ENCODE measurements at regions not wholly inside any gene's neighbourhood (a gene's known extent, or its start where the extent isn't known, plus 50 kb on each side); places are given as distances from the start of the nearest gene placed in this dataset.
"Not testable (repeated sequence)": the region's sequence is repeated elsewhere in the genome, so short reads cannot be mapped to it uniquely, and the experiment has no call there.

- H3K27me3 Mint-ChIP-seq, result no peaks in the 10 kb centered on the region
- H3K27ac Mint-ChIP-seq, result no peak overlapping the region
- no peak for DNase-seq
- H3K9me3 Mint-ChIP-seq, result peaks cover 0 to 7% of the 10 kb centered on the region in 2 donors
- no peak for ATAC-seq
- H3K4me1 Mint-ChIP-seq, result no peaks in the 10 kb centered on the region
- no peak overlapping the region for H3K4me3 Mint-ChIP-seq
These were observed 142.7 kb downstream of the PLPPR4 start for GRCh38 chr1:99407018-99407417.

GRCh38 chr1:99424087-99424486 lies 159.8 kb downstream of the PLPPR4 start:
- H3K27me3 Mint-ChIP-seq, result peaks cover 22% of the 10 kb centered on the region
- H3K4me3 Mint-ChIP-seq, result no peak overlapping the region
- H3K27ac Mint-ChIP-seq, result no peak overlapping the region
- peaks cover 0 to 6% of the 10 kb centered on the region in 2 donors for H3K9me3 Mint-ChIP-seq
- no peaks in the 10 kb centered on the region for H3K4me1 Mint-ChIP-seq
- no peak for DNase-seq
- no peak for ATAC-seq

- no peak for ATAC-seq
- Mint-ChIP-seq H3K9me3 (no peaks in the 10 kb centered on the region), H3K4me3 (no peak overlapping the region), H3K4me1 (no peaks in the 10 kb centered on the region), H3K27ac (peak overlapping the region in 1 of 2 donors; percentile 16), H3K27me3 (no peaks in the 10 kb centered on the region)
- DNase-seq, result no peak
These were observed 165.5 kb downstream of the PLPPR4 start for GRCh38 chr1:99429754-99430153.

GRCh38 chr1:99438656-99439230 lies 174.5 kb downstream of the PLPPR4 start:
- no peaks in the 10 kb centered on the region for H3K9me3 Mint-ChIP-seq
- no peak for ATAC-seq
- H3K27ac Mint-ChIP-seq, result no peak overlapping the region
- peaks cover 17% of the 10 kb centered on the region for H3K4me1 Mint-ChIP-seq
- no peak for DNase-seq
- H3K4me3 Mint-ChIP-seq, result no peak overlapping the region
- peaks cover 8% of the 10 kb centered on the region for H3K27me3 Mint-ChIP-seq

- ATAC-seq (no peak), DNase-seq (no peak)
- H3K27me3 Mint-ChIP-seq, result peaks cover 8% of the 10 kb centered on the region
- H3K4me3 Mint-ChIP-seq, result no peak overlapping the region
- H3K9me3 Mint-ChIP-seq, result no peaks in the 10 kb centered on the region
- H3K27ac Mint-ChIP-seq, result no peak overlapping the region
- H3K4me1 Mint-ChIP-seq, result peaks cover 17% of the 10 kb centered on the region
These were observed 175.3 kb downstream of the PLPPR4 start for GRCh38 chr1:99439433-99440075.

GRCh38 chr1:99441299-99442095 lies 177.2 kb downstream of the PLPPR4 start:
- no peaks in the 10 kb centered on the region for H3K27me3 Mint-ChIP-seq
- ATAC-seq (peak; percentile 98), DNase-seq (peak; percentile 7 to 15)
- H3K9me3 Mint-ChIP-seq, result no peaks in the 10 kb centered on the region
- H3K27ac Mint-ChIP-seq, result peak overlapping the region in 1 of 2 donors; percentile 86
- H3K4me3 Mint-ChIP-seq, result peak overlapping the region in 1 of 2 donors; percentile 29
- peaks cover 17% of the 10 kb centered on the region for H3K4me1 Mint-ChIP-seq

- not testable (repeated sequence) for H3K4me3 Mint-ChIP-seq, H3K27me3 Mint-ChIP-seq, H3K9me3 Mint-ChIP-seq, DNase-seq, ATAC-seq, H3K27ac Mint-ChIP-seq
- H3K4me1 Mint-ChIP-seq, result peaks cover 17% of the 10 kb centered on the region
These were observed 180.1 kb downstream of the PLPPR4 start for GRCh38 chr1:99444211-99444927.

GRCh38 chr1:99445071-99445470 lies 180.8 kb downstream of the PLPPR4 start:
- Mint-ChIP-seq H3K27me3 (no peaks in the 10 kb centered on the region), H3K9me3 (no peaks in the 10 kb centered on the region), H3K4me3 (no peak overlapping the region), H3K27ac (no peak overlapping the region), H3K4me1 (peaks cover 17% of the 10 kb centered on the region)
- ATAC-seq (no peak), DNase-seq (no peak)

- DNase-seq (no peak), ATAC-seq (no peak)
- Mint-ChIP-seq H3K27me3 (no peaks in the 10 kb centered on the region), H3K9me3 (no peaks in the 10 kb centered on the region), H3K27ac (no peak overlapping the region), H3K4me3 (no peak overlapping the region), H3K4me1 (peaks cover 17% of the 10 kb centered on the region)
These were observed 181.2 kb downstream of the PLPPR4 start for GRCh38 chr1:99445486-99445885.

GRCh38 chr1:99447721-99448120 lies 183.4 kb downstream of the PLPPR4 start:
- DNase-seq, result no peak
- H3K27me3 Mint-ChIP-seq, result no peaks in the 10 kb centered on the region
- no peak overlapping the region for H3K27ac Mint-ChIP-seq
- ATAC-seq, result no peak
- H3K9me3 Mint-ChIP-seq, result no peaks in the 10 kb centered on the region
- H3K4me1 Mint-ChIP-seq, result no peaks in the 10 kb centered on the region
- H3K4me3 Mint-ChIP-seq, result no peak overlapping the region

- no peak for ATAC-seq
- no peaks in the 10 kb centered on the region for H3K9me3 Mint-ChIP-seq
- no peak overlapping the region for H3K4me3 Mint-ChIP-seq
- no peaks in the 10 kb centered on the region for H3K4me1 Mint-ChIP-seq
- H3K27me3 Mint-ChIP-seq, result peaks cover 18% of the 10 kb centered on the region
- no peak overlapping the region for H3K27ac Mint-ChIP-seq
- no peak for DNase-seq
These were observed 190.2 kb upstream of the PALMD start for GRCh38 chr1:99455760-99456159.

- Mint-ChIP-seq H3K27me3 (peaks cover 18% of the 10 kb centered on the region), H3K9me3 (no peaks in the 10 kb centered on the region), H3K27ac (no peak overlapping the region), H3K4me1 (no peaks in the 10 kb centered on the region), H3K4me3 (no peak overlapping the region)
- ATAC-seq (no peak), DNase-seq (no peak)
These were observed 189.4 kb upstream of the PALMD start for GRCh38 chr1:99456536-99456935.

GRCh38 chr1:99457381-99458165 lies 188.3 kb upstream of the PALMD start:
- no peak for ATAC-seq
- Mint-ChIP-seq H3K27ac (no peak overlapping the region), H3K4me3 (no peak overlapping the region), H3K9me3 (no peaks in the 10 kb centered on the region), H3K4me1 (no peaks in the 10 kb centered on the region), H3K27me3 (peaks cover 18% of the 10 kb centered on the region)
- DNase-seq, result no peak

GRCh38 chr1:99461499-99461898 lies 184.4 kb upstream of the PALMD start:
- Mint-ChIP-seq H3K4me1 (no peaks in the 10 kb centered on the region), H3K4me3 (no peak overlapping the region), H3K27ac (no peak overlapping the region), H3K27me3 (peaks cover 18% of the 10 kb centered on the region), H3K9me3 (no peaks in the 10 kb centered on the region)
- peak; percentile 37 for ATAC-seq
- no peak for DNase-seq

GRCh38 chr1:99464738-99465137 lies 181.2 kb upstream of the PALMD start:
- DNase-seq (no peak), ATAC-seq (no peak)
- H3K27ac Mint-ChIP-seq, result no peak overlapping the region
- no peak overlapping the region for H3K4me3 Mint-ChIP-seq
- no peaks in the 10 kb centered on the region for H3K9me3 Mint-ChIP-seq
- no peaks in the 10 kb centered on the region for H3K4me1 Mint-ChIP-seq
- peaks cover 8% of the 10 kb centered on the region for H3K27me3 Mint-ChIP-seq

All from stimulated activated naive CD8-positive, alpha-beta T cell treated with anti-CD3 and anti-CD28 coated beads, Interleukin-15, amount 100 ng/mL, for 72 hours (primary cell).